ENCODE measurements at regions not wholly inside any gene's neighbourhood (a gene's known extent, or its start where the extent isn't known, plus 50 kb on each side); places are given as distances from the start of the nearest gene placed in this dataset.

DNA sequence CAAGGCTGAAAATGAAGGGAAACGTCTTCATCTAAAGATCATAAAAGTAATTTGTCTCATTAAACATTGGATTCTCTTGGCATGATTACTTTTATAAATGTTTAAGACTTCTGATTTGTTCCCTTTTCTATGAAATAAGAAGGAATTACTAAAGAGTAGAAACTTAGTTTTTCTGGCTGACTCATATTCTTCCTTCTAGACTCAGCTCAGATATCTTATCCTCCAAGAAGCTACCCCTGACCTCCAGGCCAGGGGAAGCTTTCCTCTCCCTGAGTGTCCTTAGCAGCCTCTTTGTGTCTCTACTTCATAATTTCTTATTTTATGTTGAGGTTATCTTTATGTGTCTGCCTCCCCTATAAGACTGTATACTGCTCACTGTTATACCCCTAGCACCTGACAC, 291.9 kb upstream of the STT3B start:
- TF ChIP-seq CTCF (IDR thresholded peaks at IDR 0.05; ENCODE audit: poor library complexity) = no peak
- TF ChIP-seq EZH2phosphoT487 (IDR thresholded peaks at IDR 0.05; ENCODE audit: low read depth, severe bottlenecking, unreplicated experiment) = no peak
- no peak for TF ChIP-seq EZH2 (IDR thresholded peaks at IDR 0.05; ENCODE audit: borderline replicate concordance)
